ENCODE measurements at regions not wholly inside any gene's neighbourhood (a gene's known extent, or its start where the extent isn't known, plus 50 kb on each side); places are given as distances from the start of the nearest gene placed in this dataset.

DNA sequence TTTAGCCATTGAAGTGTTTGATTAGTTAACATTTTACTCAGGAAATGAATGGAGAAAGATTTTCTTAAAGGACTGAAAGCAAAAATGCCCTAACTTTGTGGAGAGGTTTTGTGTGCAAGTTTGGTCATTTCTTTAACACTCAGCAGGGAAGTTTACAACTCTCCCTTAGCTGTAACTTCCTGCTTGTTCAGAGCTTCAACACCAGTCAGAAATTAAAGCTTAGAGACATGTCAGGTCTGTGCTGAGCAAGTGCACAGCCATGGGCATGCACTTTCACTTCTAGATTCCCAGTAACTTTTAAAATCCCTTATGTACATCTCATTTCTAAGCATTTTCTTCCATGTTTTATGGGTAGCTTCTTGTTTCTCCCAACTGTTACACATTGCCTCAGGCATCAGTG lies 326.0 kb downstream of the ACTRT1 start:
- no TSS peak for BruUV-seq (replicated peaks)
- H4K91ac ChIP-seq (ENCODE audit: insufficient read depth, low read depth, low read length), result no peak overlapping the region
- H4K8ac ChIP-seq (ENCODE audit: low read depth in 2 of 2, low read length in 2 of 2), result no peak overlapping the region
- ChIA-PET POLR2A (ENCODE audit: unreplicated experiment) (no interaction called here), CTCF (no interaction called here)
- H3K4me1 ChIP-seq (ENCODE audit: control insufficient read depth, insufficient read depth, low read length), result no peaks in the 10 kb centered on the region
- no peak overlapping the region for H3K9ac ChIP-seq (ENCODE audit: low read depth, low read length)
- no peaks in the 10 kb centered on the region for H3K36me3 ChIP-seq (ENCODE audit: control insufficient read depth, insufficient read depth, low read length)
- H3K4me2 ChIP-seq (ENCODE audit: low read depth, low read length), result no peak overlapping the region
- intact Hi-C loops (cut with micrococcal nuclease), result no loop called here
- H3K79me1 ChIP-seq (ENCODE audit: low read depth in 1 of 2, low read length in 2 of 2), result no peaks in the 10 kb centered on the region
- no peaks in the 10 kb centered on the region for H3K9me1 ChIP-seq (ENCODE audit: insufficient read depth, low read length)
- H2AFZ ChIP-seq (replicated peaks; ENCODE audit: low read length, poor library complexity), result no peak overlapping the region
- ATAC-seq (ENCODE audit: low read depth) (no peak), DNase-seq (no peak)
- no peak overlapping the region for H3K56ac ChIP-seq (ENCODE audit: extremely low read depth, insufficient read depth, low read length)
- H3K18ac ChIP-seq (ENCODE audit: low read depth, low read length), result no peak overlapping the region
- no peak overlapping the region for H3K4me3 ChIP-seq (ENCODE audit: insufficient read depth, low read depth, low read length)
- no peak overlapping the region for H3K23ac ChIP-seq (ENCODE audit: low read depth, low read length)
- dilution Hi-C loops (cut with HindIII; ENCODE audit: low sequenced_read_pairs, unreplicated experiment), result no loop called here
- no peaks in the 10 kb centered on the region for H4K20me1 ChIP-seq (ENCODE audit: insufficient read depth, low read length)
- H2AK5ac ChIP-seq (ENCODE audit: low read depth, low read length), result no peak overlapping the region
- TF ChIP-seq, protein P1, sequence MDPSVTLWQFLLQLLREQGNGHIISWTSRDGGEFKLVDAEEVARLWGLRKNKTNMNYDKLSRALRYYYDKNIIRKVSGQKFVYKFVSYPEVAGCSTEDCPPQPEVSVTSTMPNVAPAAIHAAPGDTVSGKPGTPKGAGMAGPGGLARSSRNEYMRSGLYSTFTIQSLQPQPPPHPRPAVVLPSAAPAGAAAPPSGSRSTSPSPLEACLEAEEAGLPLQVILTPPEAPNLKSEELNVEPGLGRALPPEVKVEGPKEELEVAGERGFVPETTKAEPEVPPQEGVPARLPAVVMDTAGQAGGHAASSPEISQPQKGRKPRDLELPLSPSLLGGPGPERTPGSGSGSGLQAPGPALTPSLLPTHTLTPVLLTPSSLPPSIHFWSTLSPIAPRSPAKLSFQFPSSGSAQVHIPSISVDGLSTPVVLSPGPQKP (IDR thresholded peaks at IDR 0.05; ENCODE audit: borderline replicate concordance, low read depth, low read length), result no peak
- TF ChIP-seq RCOR1 (IDR thresholded peaks at IDR 0.05; ENCODE audit: insufficient replicate concordance, low read length) (no peak), CTCF (conservative IDR thresholded peaks at IDR 0.05; ENCODE audit: low read depth, low read length) (no peak), MAFK (IDR thresholded peaks at IDR 0.05; ENCODE audit: low read depth, low read length) (no peak), SMC3 (IDR thresholded peaks at IDR 0.05; ENCODE audit: low read depth, low read length) (no peak), RAD21 (IDR thresholded peaks at IDR 0.05; ENCODE audit: low read length) (no peak), CEBPB (IDR thresholded peaks at IDR 0.05; ENCODE audit: low read depth, low read length) (no peak), NFE2L2 (IDR thresholded peaks at IDR 0.05; ENCODE audit: low read depth, low read length) (no peak), USF2 (IDR thresholded peaks at IDR 0.05; ENCODE audit: low read depth, low read length) (no peak), MXI1 (IDR thresholded peaks at IDR 0.05; ENCODE audit: borderline replicate concordance, low read depth, low read length) (no peak), CHD1 (IDR thresholded peaks at IDR 0.05; ENCODE audit: low read depth, low read length) (no peak), POLR2A (IDR thresholded peaks at IDR 0.05; ENCODE audit: low read depth, low read length) (no peak), BHLHE40 (IDR thresholded peaks at IDR 0.05; ENCODE audit: low read depth, low read length) (no peak), FOS (IDR thresholded peaks at IDR 0.05; ENCODE audit: low read depth, low read length) (no peak)
- H3K27me3 ChIP-seq (ENCODE audit: control insufficient read depth, insufficient read depth, low read length), result no peaks in the 10 kb centered on the region
- H4K5ac ChIP-seq (ENCODE audit: low read depth, low read length), result no peak overlapping the region
- no peak overlapping the region for H2BK120ac ChIP-seq (ENCODE audit: low read depth, low read length)
- no peaks in the 10 kb centered on the region for H3K9me3 ChIP-seq (ENCODE audit: control insufficient read depth, insufficient read depth, low read length)
- H2BK20ac ChIP-seq (ENCODE audit: low read depth, low read length), result no peak overlapping the region
- H2AK9ac ChIP-seq (replicated peaks; ENCODE audit: low read depth, low read length, poor library complexity), result no peak overlapping the region
- no peak overlapping the region for H2BK5ac ChIP-seq (ENCODE audit: low read depth, low read length, poor library complexity, severe bottlenecking)
- H3K27ac ChIP-seq (ENCODE audit: insufficient read depth, low read length), result no peak overlapping the region
- in situ Hi-C loops (cut with MboI; ENCODE audit: low sequenced_read_pairs), result no loop called here
- H2BK15ac ChIP-seq (ENCODE audit: low read depth, low read length), result no peak overlapping the region
- no peak overlapping the region for H3K4ac ChIP-seq (ENCODE audit: low read depth, low read length)
- H3K14ac ChIP-seq (replicated peaks; ENCODE audit: low read depth, low read length), result no peak overlapping the region

Data from IMR-90 (cell line).